ENCODE measurements at regions not wholly inside any gene's neighbourhood (a gene's known extent, or its start where the extent isn't known, plus 50 kb on each side); places are given as distances from the start of the nearest gene placed in this dataset.

DNA sequence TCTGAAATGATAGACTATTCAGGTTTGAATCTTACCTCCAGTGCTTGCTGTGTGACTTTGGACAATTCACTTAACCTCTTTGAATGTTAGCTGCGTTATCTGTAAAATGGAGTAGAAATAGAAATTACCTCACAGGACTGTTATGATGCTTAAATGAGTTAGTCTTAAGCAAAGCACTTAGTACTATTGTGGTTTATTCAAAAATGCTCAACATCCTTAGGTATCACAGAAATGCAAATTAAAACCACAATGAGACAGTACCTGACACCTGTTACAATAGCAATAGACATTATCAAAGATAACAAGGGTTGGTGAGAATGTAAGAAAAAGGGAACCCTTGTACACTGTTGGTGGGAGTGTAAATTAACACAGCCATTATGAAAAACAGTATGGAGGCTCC, 77.6 kb upstream of the FREM1 start:
- WGBS (ENCODE audit: insufficient coverage, low coverage, missing lambda C conversion rate), result 56% methylated on average over 1 of the region's 1 CpG
- H3K9ac ChIP-seq (ENCODE audit: insufficient read depth in 1 of 2, low read depth in 2 of 2, low read length in 2 of 2), result no peak overlapping the region
- intact Hi-C loops (cut with micrococcal nuclease) (no loop called here), in situ Hi-C loops (cut with MboI) (no loop called here)
- no peak overlapping the region for H3K4me2 ChIP-seq (ENCODE audit: insufficient read depth, low read length)
- CTCF ChIA-PET (ENCODE audit: low intra/inter-chr PET ratio), result no interaction called here
- TF ChIP-seq, protein P1, sequence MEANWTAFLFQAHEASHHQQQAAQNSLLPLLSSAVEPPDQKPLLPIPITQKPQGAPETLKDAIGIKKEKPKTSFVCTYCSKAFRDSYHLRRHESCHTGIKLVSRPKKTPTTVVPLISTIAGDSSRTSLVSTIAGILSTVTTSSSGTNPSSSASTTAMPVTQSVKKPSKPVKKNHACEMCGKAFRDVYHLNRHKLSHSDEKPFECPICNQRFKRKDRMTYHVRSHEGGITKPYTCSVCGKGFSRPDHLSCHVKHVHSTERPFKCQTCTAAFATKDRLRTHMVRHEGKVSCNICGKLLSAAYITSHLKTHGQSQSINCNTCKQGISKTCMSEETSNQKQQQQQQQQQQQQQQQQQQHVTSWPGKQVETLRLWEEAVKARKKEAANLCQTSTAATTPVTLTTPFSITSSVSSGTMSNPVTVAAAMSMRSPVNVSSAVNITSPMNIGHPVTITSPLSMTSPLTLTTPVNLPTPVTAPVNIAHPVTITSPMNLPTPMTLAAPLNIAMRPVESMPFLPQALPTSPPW (CRISPR knock-in tag; IDR thresholded peaks at IDR 0.05), result no peak
- no peak for TF ChIP-seq NFE2 (IDR thresholded peaks at IDR 0.05; ENCODE audit: low read depth)
- no peak for TF ChIP-seq BMI1 (IDR thresholded peaks at IDR 0.05; ENCODE audit: low read length)
- TF ChIP-seq CHD4 (IDR thresholded peaks at IDR 0.05; ENCODE audit: insufficient read depth, insufficient replicate concordance, low read depth, low read length, poor library complexity, severe bottlenecking), result no peak
- TF ChIP-seq U2AF1 (optimal IDR thresholded peaks at IDR 0.05; ENCODE audit: low read depth, low read length), result no peak
- no peak for TF ChIP-seq TCF7L2 (IDR thresholded peaks at IDR 0.05; ENCODE audit: low read depth, low read length)
- no peak for TF ChIP-seq PCBP1 (IDR thresholded peaks at IDR 0.05; ENCODE audit: low read depth, low read length, poor library complexity, severe bottlenecking)
- TF ChIP-seq TCFL5 (CRISPR knock-in tag; conservative IDR thresholded peaks at IDR 0.05), result no peak
- no peak for TF ChIP-seq POLR2H (tag; IDR thresholded peaks at IDR 0.05; ENCODE audit: low read depth)
- TF ChIP-seq ZNF707 (CRISPR knock-in tag; conservative IDR thresholded peaks at IDR 0.05), result no peak
- TF ChIP-seq, protein P2, sequence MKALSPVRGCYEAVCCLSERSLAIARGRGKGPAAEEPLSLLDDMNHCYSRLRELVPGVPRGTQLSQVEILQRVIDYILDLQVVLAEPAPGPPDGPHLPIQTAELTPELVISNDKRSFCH (CRISPR knock-in tag; IDR thresholded peaks at IDR 0.05), result no peak
- TF ChIP-seq, protein P2 (tag; IDR thresholded peaks at IDR 0.05), result no peak
- TF ChIP-seq RNF2 (IDR thresholded peaks at IDR 0.05), result no peak
- no peaks in the 10 kb centered on the region; the same call in 2 of the 3 replicates for H3K79me2 ChIP-seq (ENCODE audit: control insufficient read depth, insufficient read depth, low read length)
- H3K27ac ChIP-seq (ENCODE audit: extremely low read depth, low read depth, low read length), result no peak overlapping the region
- H3K9me3 ChIP-seq (replicated peaks; ENCODE audit: control insufficient read depth, insufficient read depth, low read depth, low read length), result no peaks in the 10 kb centered on the region
- DNase-seq (ENCODE audit: extremely low read depth in 1 of 4, low spot score in 3 of 4) (no peak), FAIRE-seq (no peak), ATAC-seq (no peak)
- no peaks in the 10 kb centered on the region for H3K4me1 ChIP-seq (replicated peaks in 1 of 2; ENCODE audit: control insufficient read depth in 2 of 2, insufficient read depth in 2 of 2, low read length in 2 of 2)
- H3K36me3 ChIP-seq (ENCODE audit: control insufficient read depth, insufficient read depth, low read length), result no peaks in the 10 kb centered on the region
- H3K27me3 ChIP-seq (ENCODE audit: control insufficient read depth in 2 of 2, insufficient read depth in 2 of 2, low read length in 2 of 2), result no peaks in the 10 kb centered on the region
- no peaks in the 10 kb centered on the region for H3K9me1 ChIP-seq (ENCODE audit: control insufficient read depth, insufficient read depth, low read length)
- POLR2A ChIA-PET, result no interaction called here
- H2AFZ ChIP-seq (ENCODE audit: low read depth, low read length), result no peak overlapping the region
- no peaks in the 10 kb centered on the region for H4K20me1 ChIP-seq (replicated peaks; ENCODE audit: control insufficient read depth, insufficient read depth, low read length)
- H3K4me3 ChIP-seq, result no peak overlapping the region
- BruUV-seq (replicated peaks), result no TSS peak

Measured in K562 (cell line).